Activated naive CD4-positive, alpha-beta T cell treated with anti-CD3 and anti-CD28 coated beads, Interleukin-2, amount 50 U/mL, for 16 hours (primary cell): ENCODE measurements at regions not wholly inside any gene's neighbourhood (a gene's known extent, or its start where the extent isn't known, plus 50 kb on each side); places are given as distances from the start of the nearest gene placed in this dataset.
"Not testable (repeated sequence)": the region's sequence is repeated elsewhere in the genome, so short reads cannot be mapped to it uniquely, and the experiment has no call there.

Experiments
- DNase-seq: peaks from one replicate; pipeline ENCODE4 v3.0.0-alpha.2; 2020

DNA sequence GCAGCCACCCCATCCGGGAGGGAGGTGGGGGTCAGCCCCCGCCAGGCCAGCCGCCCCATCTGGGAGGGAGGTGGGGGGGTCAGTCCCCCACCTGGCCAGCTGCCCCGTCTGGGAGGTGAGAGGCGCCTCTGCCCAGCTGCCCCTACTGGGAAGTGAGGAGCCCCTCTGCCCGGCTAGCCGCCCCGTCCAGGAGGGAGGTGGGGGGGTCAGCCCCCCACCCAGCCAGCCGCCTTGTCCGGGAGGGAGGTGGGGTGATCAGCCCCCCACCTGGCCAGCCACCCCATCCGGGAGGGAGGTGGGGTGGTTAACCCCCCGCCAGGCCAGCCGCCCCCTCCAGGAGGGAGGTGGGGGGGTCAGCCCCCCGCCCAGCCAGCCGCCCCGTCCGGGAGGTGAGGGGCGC lies 852.4 kb upstream of the DEFB115 start:
- not testable (repeated sequence) for DNase-seq

DNA sequence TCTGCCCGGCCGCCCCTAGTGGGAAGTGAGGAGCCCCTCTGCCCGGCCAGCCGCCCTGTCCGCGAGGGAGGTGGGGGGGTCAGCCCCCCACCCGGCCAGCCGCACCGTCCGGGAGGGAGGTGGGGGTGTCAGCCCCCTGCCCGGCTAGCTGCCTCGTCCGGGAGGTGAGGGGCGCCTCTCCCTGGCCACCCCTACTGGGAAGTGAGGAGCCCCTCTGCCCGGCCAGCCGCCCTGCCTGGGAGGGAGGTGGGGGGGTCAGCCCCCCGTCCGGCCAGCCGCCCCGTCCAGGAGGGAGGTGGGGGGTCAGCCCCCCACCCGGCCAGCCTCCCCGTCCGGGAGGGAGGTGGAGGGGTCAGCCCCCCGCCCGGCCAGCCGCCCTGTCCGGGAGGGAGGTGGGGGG lies 851.9 kb upstream of the DEFB115 start:
- not testable (repeated sequence) for DNase-seq

DNA sequence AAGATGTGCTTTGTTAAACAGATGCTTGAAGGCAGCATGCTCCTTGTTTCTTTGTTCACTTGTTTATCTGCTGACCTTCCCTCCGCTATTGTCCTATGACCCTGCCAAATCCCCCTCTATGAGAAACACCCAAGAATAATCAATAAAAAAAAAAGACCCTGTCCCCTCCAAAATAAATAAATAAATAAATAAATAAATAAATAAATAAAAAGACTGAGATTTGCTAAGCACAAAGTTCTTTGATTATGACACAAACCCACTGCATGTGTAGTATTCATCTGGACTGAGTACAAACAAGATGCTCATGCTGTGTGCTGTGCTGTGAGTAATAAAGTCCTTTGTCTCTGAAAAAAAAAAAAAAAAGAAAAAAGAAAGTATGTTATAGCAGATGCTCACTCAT lies 851.1 kb upstream of the DEFB115 start:
- DNase-seq = not testable (repeated sequence)

DNA sequence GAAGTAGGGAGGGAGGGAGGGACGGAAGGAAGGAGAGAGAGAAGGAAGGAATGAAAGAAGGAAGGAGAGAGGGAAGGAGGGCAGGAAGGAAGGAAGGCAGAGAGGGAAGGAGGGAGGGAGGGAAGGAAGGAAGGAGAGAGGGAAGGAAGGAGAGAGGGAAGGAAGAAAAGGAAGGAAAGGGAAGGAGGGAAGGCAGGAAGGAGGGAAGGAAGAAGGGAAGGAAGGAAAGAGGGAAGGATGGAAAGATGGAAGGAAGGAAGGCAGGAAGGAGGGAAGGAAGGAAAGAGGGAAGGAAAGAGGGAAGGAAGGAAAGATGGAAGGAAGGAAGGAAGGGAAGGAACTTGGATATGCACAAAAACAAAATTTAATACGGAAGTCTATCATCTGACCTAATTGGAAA lies 844.5 kb upstream of the DEFB115 start:
- no peak for DNase-seq

DNA sequence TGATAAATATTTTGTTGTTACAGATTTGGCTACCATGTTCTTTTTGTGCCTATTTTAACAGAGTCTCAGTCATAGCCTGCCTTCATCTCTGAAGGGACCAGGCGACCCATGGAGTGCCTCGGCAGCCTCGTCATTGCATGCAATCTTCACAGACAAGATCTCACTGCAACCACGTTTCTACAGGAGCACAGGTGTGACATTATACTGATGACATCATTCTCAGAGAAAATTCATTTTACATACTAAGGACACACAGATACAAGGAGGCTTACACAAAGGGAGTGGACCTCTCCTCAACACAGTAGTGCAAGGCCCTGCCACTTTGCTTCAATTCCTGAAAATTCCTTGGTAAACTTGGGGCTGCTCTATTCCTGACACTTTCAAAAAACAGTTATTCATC lies 840.1 kb upstream of the DEFB115 start:
- not testable (repeated sequence) for DNase-seq

DNA sequence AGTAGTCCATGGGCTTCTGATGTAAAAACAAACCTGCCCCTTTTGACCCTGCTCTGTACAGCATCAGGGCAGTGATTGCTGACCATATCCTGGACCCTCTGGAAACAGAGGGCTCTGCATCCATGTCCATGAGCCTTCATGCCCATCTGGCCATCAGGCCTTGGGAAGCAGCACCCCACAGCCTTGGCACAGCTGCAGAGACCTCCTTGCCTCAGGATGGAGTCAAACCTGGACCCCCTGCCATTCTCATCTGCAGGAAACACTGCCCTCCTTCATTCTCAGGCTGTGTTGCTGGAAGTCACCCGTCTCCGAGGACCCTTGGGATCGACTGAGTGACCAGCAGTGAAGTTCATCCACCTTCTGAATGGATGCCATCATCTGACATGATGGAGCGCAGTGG lies 839.1 kb upstream of the DEFB115 start:
- not testable (repeated sequence) for DNase-seq

DNA sequence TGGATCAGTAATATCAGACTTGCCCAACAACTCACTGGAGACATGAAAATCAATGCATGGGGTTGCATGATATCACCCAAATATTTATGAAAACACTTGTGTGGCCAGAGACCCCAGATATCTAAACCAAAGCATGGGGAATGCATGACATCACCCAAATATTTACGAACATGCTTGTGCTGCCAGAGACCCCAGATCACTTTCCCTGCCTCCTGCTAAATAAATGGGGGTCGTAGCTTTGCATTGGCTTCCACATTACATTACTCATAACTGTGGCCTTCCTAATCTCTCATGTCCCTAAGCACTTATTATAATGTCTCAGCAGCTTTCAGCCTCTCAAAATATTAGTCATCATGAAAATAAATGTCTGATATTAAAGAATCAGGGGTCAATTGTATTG lies 838.0 kb upstream of the DEFB115 start:
- no peak for DNase-seq

DNA sequence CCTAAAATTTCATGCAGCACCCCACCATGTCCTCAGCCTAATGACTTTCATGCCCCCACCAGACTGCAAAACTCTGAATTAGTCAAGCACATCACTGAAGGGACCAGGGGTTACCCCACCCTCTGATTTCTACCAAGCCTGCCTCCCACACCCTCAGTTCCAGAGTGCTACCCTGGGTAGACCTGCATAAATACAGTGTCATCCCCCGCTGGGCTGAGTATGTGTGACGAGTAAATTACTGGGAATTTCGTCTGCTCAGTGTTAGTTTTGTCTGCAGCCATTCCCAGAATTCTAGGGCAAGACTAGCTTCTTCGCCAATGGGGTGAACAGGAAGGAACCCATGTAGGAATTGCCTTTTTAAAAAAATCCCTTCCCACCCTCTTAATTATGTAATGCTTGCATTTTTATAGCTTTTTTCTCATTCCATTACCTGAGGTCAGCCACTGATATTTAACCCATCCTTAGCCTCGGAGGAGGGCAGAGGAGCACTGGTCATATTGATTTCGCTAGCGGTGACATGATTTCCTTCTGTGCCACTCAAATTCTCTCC lies 837.5 kb upstream of the DEFB115 start:
- not testable (repeated sequence) for DNase-seq
